GM21786 (cell line): ENCODE measurements at regions not wholly inside any gene's neighbourhood (a gene's known extent, or its start where the extent isn't known, plus 50 kb on each side); places are given as distances from the start of the nearest gene placed in this dataset.

Experiments used
- ATAC-seq: cut with Tn5 transposase; IDR thresholded peaks from one replicate; pipeline ENCODE4 v1.9.1; 2021; ENCODE audit not compliant: unreplicated experiment

- no peak for ATAC-seq
These were observed 289.5 kb upstream of the MPDZ start for GRCh38 chr9:13568841-13569601.

- ATAC-seq, result no peak
These were observed 288.9 kb upstream of the MPDZ start for GRCh38 chr9:13568405-13568804.

- no peak for ATAC-seq
These were observed 288.3 kb upstream of the MPDZ start for GRCh38 chr9:13567833-13568232.

- ATAC-seq, result no peak
These were observed 278.3 kb upstream of the MPDZ start for GRCh38 chr9:13557746-13558145.

GRCh38 chr9:13556656-13557055 lies 277.2 kb upstream of the MPDZ start:
- no peak for ATAC-seq

GRCh38 chr9:13555989-13556500 lies 276.6 kb upstream of the MPDZ start:
- no peak for ATAC-seq

GRCh38 chr9:13555516-13555915 lies 276.0 kb upstream of the MPDZ start:
- ATAC-seq, result no peak

GRCh38 chr9:13554626-13555025 lies 275.1 kb upstream of the MPDZ start:
- ATAC-seq, result no peak

- ATAC-seq, result no peak
These were observed 273.2 kb upstream of the MPDZ start for GRCh38 chr9:13552606-13553215.

GRCh38 chr9:13550519-13550918 lies 271.0 kb upstream of the MPDZ start:
- no peak for ATAC-seq

- ATAC-seq, result no peak
These were observed 269.0 kb upstream of the MPDZ start for GRCh38 chr9:13548535-13548934.

- ATAC-seq, result no peak
These were observed 255.6 kb upstream of the MPDZ start for GRCh38 chr9:13535141-13535540.

GRCh38 chr9:13534006-13534405 lies 254.5 kb upstream of the MPDZ start:
- no peak for ATAC-seq

GRCh38 chr9:13532407-13532806 lies 252.9 kb upstream of the MPDZ start:
- no peak for ATAC-seq

- ATAC-seq, result no peak
These were observed 250.0 kb upstream of the MPDZ start for GRCh38 chr9:13529321-13530104.

GRCh38 chr9:13524245-13524644 lies 244.8 kb upstream of the MPDZ start:
- ATAC-seq, result no peak

GRCh38 chr9:13520069-13520468 lies 240.6 kb upstream of the MPDZ start:
- no peak for ATAC-seq

GRCh38 chr9:13513716-13514444 lies 234.4 kb upstream of the MPDZ start:
- no peak for ATAC-seq

GRCh38 chr9:13513286-13513685 lies 233.8 kb upstream of the MPDZ start:
- ATAC-seq, result no peak

GRCh38 chr9:13508681-13509080 lies 229.2 kb upstream of the MPDZ start:
- ATAC-seq, result no peak

- ATAC-seq, result no peak
These were observed 228.6 kb upstream of the MPDZ start for GRCh38 chr9:13508086-13508485.
